ENCODE measurements at regions not wholly inside any gene's neighbourhood (a gene's known extent, or its start where the extent isn't known, plus 50 kb on each side); places are given as distances from the start of the nearest gene placed in this dataset.
A peak's percentile ranks its signal among the peaks of the same experiment; 100 is the strongest.

GRCh38 chr2:12126318-12126717 is 379.9 kb downstream of the LPIN1 start:
- DNase-seq: no peak

- no peak for DNase-seq
These were observed 381.2 kb downstream of the LPIN1 start for GRCh38 chr2:12127638-12128037.

GRCh38 chr2:12131975-12132374 is 385.5 kb downstream of the LPIN1 start:
- DNase-seq: no peak

GRCh38 chr2:12141618-12142258 is 395.3 kb downstream of the LPIN1 start:
- no peak for DNase-seq

- DNase-seq: no peak
These were observed 405.3 kb downstream of the LPIN1 start for GRCh38 chr2:12151716-12152115.

- DNase-seq: no peak
These were observed 406.5 kb downstream of the LPIN1 start for GRCh38 chr2:12152888-12153287.

GRCh38 chr2:12155303-12156051 is 409.0 kb downstream of the LPIN1 start:
- DNase-seq: no peak

- no peak for DNase-seq
These were observed 409.9 kb downstream of the LPIN1 start for GRCh38 chr2:12156349-12156748.

GRCh38 chr2:12161085-12161484 is 414.7 kb downstream of the LPIN1 start:
- DNase-seq: peak; percentile 6

- no peak for DNase-seq
These were observed 416.1 kb downstream of the LPIN1 start for GRCh38 chr2:12162269-12163247.

- no peak for DNase-seq
These were observed 417.4 kb downstream of the LPIN1 start for GRCh38 chr2:12163866-12164265.

GRCh38 chr2:12164689-12165088 is 418.3 kb downstream of the LPIN1 start:
- no peak for DNase-seq

- DNase-seq: no peak
These were observed 421.3 kb downstream of the LPIN1 start for GRCh38 chr2:12167525-12168317.

- DNase-seq: no peak
These were observed 421.9 kb downstream of the LPIN1 start for GRCh38 chr2:12168354-12168753.

GRCh38 chr2:12168791-12169388 is 422.5 kb downstream of the LPIN1 start:
- no peak for DNase-seq

GRCh38 chr2:12169721-12170120 is 423.3 kb downstream of the LPIN1 start:
- DNase-seq: no peak

GRCh38 chr2:12170121-12170520 is 423.7 kb downstream of the LPIN1 start:
- no peak for DNase-seq

- no peak for DNase-seq
These were observed 427.0 kb downstream of the LPIN1 start for GRCh38 chr2:12173271-12173942.

GRCh38 chr2:12173943-12174340 is 427.5 kb downstream of the LPIN1 start:
- no peak for DNase-seq

- no peak for DNase-seq
These were observed 428.9 kb downstream of the LPIN1 start for GRCh38 chr2:12175323-12175722.

- DNase-seq: no peak
These were observed 430.4 kb downstream of the LPIN1 start for GRCh38 chr2:12176623-12177454.
